ENCODE measurements at regions not wholly inside any gene's neighbourhood (a gene's known extent, or its start where the extent isn't known, plus 50 kb on each side); places are given as distances from the start of the nearest gene placed in this dataset.

GRCh38 chr5:33073881-33074327, 362.8 kb downstream of the NPR3 start:
- Histone ChIP-seq H3K79me2 (ENCODE audit: control insufficient read depth, insufficient read depth, low read length, poor library complexity) (no peaks in the 10 kb centered on the region), H4K91ac (ENCODE audit: low read depth, low read length) (no peak overlapping the region), H2BK12ac (ENCODE audit: low read length) (no peak overlapping the region), H3K36me3 (ENCODE audit: control insufficient read depth in 1 of 2, insufficient read depth in 2 of 2, low read length in 2 of 2) (no peaks in the 10 kb centered on the region), H2BK5ac (ENCODE audit: low read depth, low read length, poor library complexity) (no peak overlapping the region), H3K23ac (ENCODE audit: low read length) (no peak overlapping the region), H3K4ac (ENCODE audit: low read depth, low read length) (no peak overlapping the region), H2BK120ac (ENCODE audit: insufficient read depth, low read length, poor library complexity) (no peak overlapping the region), H3K4me2 (ENCODE audit: low read length) (no peak overlapping the region), H3K79me1 (ENCODE audit: low read length) (no peaks in the 10 kb centered on the region), H2AFZ (ENCODE audit: insufficient read depth, low read length, poor library complexity) (no peak overlapping the region), H3K4me1 (ENCODE audit: control insufficient read depth in 1 of 2, insufficient read depth in 2 of 2, low read length in 2 of 2) (no peaks in the 10 kb centered on the region), H4K8ac (ENCODE audit: low read depth, low read length) (no peak overlapping the region), H3K4me3 (ENCODE audit: low read depth, low read length) (no peak overlapping the region), H3K14ac (ENCODE audit: low read length) (no peak overlapping the region), H4K12ac (ENCODE audit: low read depth, low read length) (no peak overlapping the region), H3K18ac (ENCODE audit: low read length) (no peak overlapping the region), H3K27ac (ENCODE audit: low read depth, low read length) (no peak overlapping the region), H3K9me3 (ENCODE audit: insufficient read depth, low read depth, low read length) (no peaks in the 10 kb centered on the region), H3K9ac (ENCODE audit: low read length) (no peak overlapping the region), H2AK5ac (ENCODE audit: low read length) (no peak overlapping the region), H3K27me3 (ENCODE audit: insufficient read depth, low read length) (no peaks in the 10 kb centered on the region)
- DNase-seq: peak; percentile 60 to 68
- no CpG with 5 or more reads among the region's 3 CpGs for WGBS (ENCODE audit: extremely low coverage, insufficient coverage, insufficient read length)

DNA sequence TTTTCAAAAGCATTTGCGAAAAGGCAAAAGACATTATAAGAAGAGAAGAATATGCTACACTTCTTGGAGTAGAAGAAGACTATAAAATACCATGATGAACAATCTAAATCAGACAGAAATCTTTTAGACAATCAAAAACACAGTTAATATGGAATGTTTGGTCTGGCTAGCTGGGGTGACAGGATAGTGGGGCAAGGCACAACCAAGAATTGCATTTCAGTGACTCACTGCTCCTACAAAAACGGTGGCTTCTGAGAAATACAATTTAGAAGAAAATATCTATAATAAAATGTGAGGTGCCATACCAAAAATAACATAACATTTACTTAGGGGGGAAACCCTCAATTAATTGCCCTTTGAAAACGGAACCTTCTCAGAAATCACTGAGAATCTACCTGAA, 363.4 kb downstream of the NPR3 start:
- no CpG with 5 or more reads among the region's 3 CpGs for WGBS (ENCODE audit: extremely low coverage, insufficient coverage, insufficient read length)

DNA sequence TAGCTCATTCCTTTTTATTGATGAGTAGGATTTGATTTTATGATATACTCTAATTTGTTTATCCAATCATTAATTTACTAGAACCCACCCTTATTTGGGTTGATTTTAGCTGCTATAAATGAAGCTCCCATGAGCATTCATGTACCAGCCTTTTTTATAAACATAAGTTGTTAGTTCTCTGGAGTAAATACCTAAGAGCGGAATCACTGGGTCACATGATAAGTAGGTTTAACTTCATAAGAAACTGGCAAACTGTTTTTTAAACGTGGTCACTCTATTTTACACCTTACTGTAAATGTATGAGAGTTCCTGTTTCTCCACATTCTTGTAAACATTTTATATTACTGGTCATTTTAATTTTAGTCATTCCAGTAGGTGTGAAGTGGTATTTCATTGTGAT, 364.6 kb downstream of the NPR3 start:
- WGBS (ENCODE audit: extremely low coverage, insufficient coverage, insufficient read length): no CpG with 5 or more reads among the region's 2 CpGs
- Histone ChIP-seq H4K91ac (ENCODE audit: low read depth, low read length) (no peak overlapping the region), H4K12ac (ENCODE audit: low read depth, low read length) (no peak overlapping the region)

More for the DNA sequence above, 363.4 kb downstream of the NPR3 start:
- Histone ChIP-seq H3K14ac (ENCODE audit: low read length) (no peak overlapping the region), H3K4me2 (ENCODE audit: low read length) (no peak overlapping the region), H3K4me3 (ENCODE audit: low read depth, low read length) (no peak overlapping the region), H3K27ac (ENCODE audit: low read depth, low read length) (no peak overlapping the region), H2BK120ac (ENCODE audit: insufficient read depth, low read length, poor library complexity) (no peak overlapping the region), H2AFZ (ENCODE audit: insufficient read depth, low read length, poor library complexity) (no peak overlapping the region), H4K91ac (ENCODE audit: low read depth, low read length) (no peak overlapping the region), H3K4me1 (ENCODE audit: control insufficient read depth in 1 of 2, insufficient read depth in 2 of 2, low read length in 2 of 2) (no peaks in the 10 kb centered on the region), H4K8ac (ENCODE audit: low read depth, low read length) (no peak overlapping the region), H3K9ac (ENCODE audit: low read length) (no peak overlapping the region), H3K79me2 (ENCODE audit: control insufficient read depth, insufficient read depth, low read length, poor library complexity) (no peaks in the 10 kb centered on the region), H2BK12ac (ENCODE audit: low read length) (no peak overlapping the region), H3K18ac (ENCODE audit: low read length) (no peak overlapping the region), H3K27me3 (ENCODE audit: insufficient read depth, low read length) (no peaks in the 10 kb centered on the region), H3K79me1 (ENCODE audit: low read length) (no peaks in the 10 kb centered on the region), H3K23ac (ENCODE audit: low read length) (no peak overlapping the region), H4K12ac (ENCODE audit: low read depth, low read length) (no peak overlapping the region), H3K36me3 (ENCODE audit: control insufficient read depth in 1 of 2, insufficient read depth in 2 of 2, low read length in 2 of 2) (no peaks in the 10 kb centered on the region), H2BK5ac (ENCODE audit: low read depth, low read length, poor library complexity) (no peak overlapping the region), H3K4ac (ENCODE audit: low read depth, low read length) (no peak overlapping the region), H3K9me3 (ENCODE audit: insufficient read depth, low read depth, low read length) (no peaks in the 10 kb centered on the region), H2AK5ac (ENCODE audit: low read length) (no peak overlapping the region)
- no peak for DNase-seq

GRCh38 chr5:33079548-33079947, 361.2 kb upstream of the TARS1 start:
- Histone ChIP-seq H3K27me3 (ENCODE audit: insufficient read depth, low read length) (no peaks in the 10 kb centered on the region), H3K27ac (ENCODE audit: low read depth, low read length) (no peak overlapping the region), H4K91ac (ENCODE audit: low read depth, low read length) (no peak overlapping the region), H2BK5ac (ENCODE audit: low read depth, low read length, poor library complexity) (no peak overlapping the region), H3K36me3 (ENCODE audit: control insufficient read depth in 1 of 2, insufficient read depth in 2 of 2, low read length in 2 of 2) (no peaks in the 10 kb centered on the region), H3K79me1 (ENCODE audit: low read length) (no peaks in the 10 kb centered on the region), H2AK5ac (ENCODE audit: low read length) (no peak overlapping the region), H4K8ac (ENCODE audit: low read depth, low read length) (no peak overlapping the region), H3K4ac (ENCODE audit: low read depth, low read length) (no peak overlapping the region), H3K18ac (ENCODE audit: low read length) (no peak overlapping the region), H3K4me1 (ENCODE audit: control insufficient read depth in 1 of 2, insufficient read depth in 2 of 2, low read length in 2 of 2) (no peaks in the 10 kb centered on the region), H4K12ac (ENCODE audit: low read depth, low read length) (no peak overlapping the region), H3K4me3 (ENCODE audit: low read depth, low read length) (no peak overlapping the region), H3K9me3 (ENCODE audit: insufficient read depth, low read depth, low read length) (no peaks in the 10 kb centered on the region), H3K79me2 (ENCODE audit: control insufficient read depth, insufficient read depth, low read length, poor library complexity) (no peaks in the 10 kb centered on the region), H3K4me2 (ENCODE audit: low read length) (no peak overlapping the region), H2BK12ac (ENCODE audit: low read length) (no peak overlapping the region), H2BK120ac (ENCODE audit: insufficient read depth, low read length, poor library complexity) (no peak overlapping the region), H2AFZ (ENCODE audit: insufficient read depth, low read length, poor library complexity) (no peak overlapping the region), H3K23ac (ENCODE audit: low read length) (no peak overlapping the region), H3K14ac (ENCODE audit: low read length) (no peak overlapping the region), H3K9ac (ENCODE audit: low read length) (no peak overlapping the region)
- no peak for DNase-seq

More for the DNA sequence above, 364.6 kb downstream of the NPR3 start:
- Histone ChIP-seq H2BK12ac (ENCODE audit: low read length) (no peak overlapping the region), H2BK120ac (ENCODE audit: insufficient read depth, low read length, poor library complexity) (no peak overlapping the region), H3K79me2 (ENCODE audit: control insufficient read depth, insufficient read depth, low read length, poor library complexity) (no peaks in the 10 kb centered on the region), H2AK5ac (ENCODE audit: low read length) (no peak overlapping the region), H3K18ac (ENCODE audit: low read length) (no peak overlapping the region), H3K14ac (ENCODE audit: low read length) (no peak overlapping the region), H3K9ac (ENCODE audit: low read length) (no peak overlapping the region), H2BK5ac (ENCODE audit: low read depth, low read length, poor library complexity) (no peak overlapping the region), H3K27me3 (ENCODE audit: insufficient read depth, low read length) (no peaks in the 10 kb centered on the region), H3K27ac (ENCODE audit: low read depth, low read length) (no peak overlapping the region), H3K79me1 (ENCODE audit: low read length) (no peaks in the 10 kb centered on the region), H3K36me3 (ENCODE audit: control insufficient read depth in 1 of 2, insufficient read depth in 2 of 2, low read length in 2 of 2) (no peaks in the 10 kb centered on the region), H3K4me3 (ENCODE audit: low read depth, low read length) (no peak overlapping the region), H3K4me2 (ENCODE audit: low read length) (no peak overlapping the region), H4K8ac (ENCODE audit: low read depth, low read length) (no peak overlapping the region), H3K9me3 (ENCODE audit: insufficient read depth, low read depth, low read length) (no peaks in the 10 kb centered on the region), H2AFZ (ENCODE audit: insufficient read depth, low read length, poor library complexity) (no peak overlapping the region), H3K4me1 (ENCODE audit: control insufficient read depth in 1 of 2, insufficient read depth in 2 of 2, low read length in 2 of 2) (no peaks in the 10 kb centered on the region), H3K4ac (ENCODE audit: low read depth, low read length) (no peak overlapping the region), H3K23ac (ENCODE audit: low read length) (no peak overlapping the region)
- DNase-seq: peak in 1 of 2 donors; percentile 33
